ENCODE measurements at regions not wholly inside any gene's neighbourhood (a gene's known extent, or its start where the extent isn't known, plus 50 kb on each side); places are given as distances from the start of the nearest gene placed in this dataset.

- WGBS (ENCODE audit: low lambda C conversion rate), result 70% methylated on average over 8 of the region's 8 CpGs
- Histone ChIP-seq H3F3A (replicated peaks; ENCODE audit: insufficient read depth) (no peaks in the 10 kb centered on the region), H3K9me3 (no peaks in the 10 kb centered on the region), H3K9me2 (no peaks in the 10 kb centered on the region; the same call in 1 of the 2 replicates), H3K36me3 (replicated peaks in 1 of 2; ENCODE audit: control insufficient read depth in 1 of 2, insufficient read depth in 2 of 2, low read length in 1 of 2) (no peaks in the 10 kb centered on the region), H4K20me1 (ENCODE audit: insufficient read depth) (no peaks in the 10 kb centered on the region), H2AFZ (ENCODE audit: low read depth) (no peak overlapping the region), H3K4me2 (no peak overlapping the region), H3K9ac (no peak overlapping the region), H3K4me1 (ENCODE audit: control insufficient read depth in 1 of 2, insufficient read depth in 2 of 2, low read depth in 1 of 2, low read length in 1 of 2) (no peaks in the 10 kb centered on the region), H3K27me3 (ENCODE audit: insufficient read depth) (no peaks in the 10 kb centered on the region), H3K79me2 (ENCODE audit: insufficient read depth) (no peaks in the 10 kb centered on the region), H3K4me3 (ENCODE audit: low read depth in 2 of 2, low read length in 1 of 2) (no peak overlapping the region), H3K27ac (ENCODE audit: low read depth in 2 of 2, low read length in 1 of 2) (no peak overlapping the region)
- ChIA-PET CTCF (no interaction called here), POLR2A (no interaction called here)
- DNase-seq, result no peak
- TF ChIP-seq TCF12 (IDR thresholded peaks at IDR 0.05), result no peak
Measured at GRCh38 chr2:208565690-208566416, 159.3 kb downstream of the PTH2R start.

GRCh38 chr2:208568203-208568602 is 161.6 kb downstream of the PTH2R start:
- H3K4me3 ChIP-seq (ENCODE audit: low read depth in 2 of 2, low read length in 1 of 2), result no peak overlapping the region
- H3K36me3 ChIP-seq (replicated peaks in 1 of 2; ENCODE audit: control insufficient read depth in 1 of 2, insufficient read depth in 2 of 2, low read length in 1 of 2), result no peaks in the 10 kb centered on the region
- H3K27ac ChIP-seq (ENCODE audit: low read depth in 2 of 2, low read length in 1 of 2), result no peak overlapping the region
- no peaks in the 10 kb centered on the region for H3K9me3 ChIP-seq
- TF ChIP-seq EP300 (IDR thresholded peaks at IDR 0.05; ENCODE audit: borderline replicate concordance in 1 of 2, low read depth in 1 of 2, low read length in 1 of 2) (no peak), RXRA (IDR thresholded peaks at IDR 0.05; ENCODE audit: borderline replicate concordance, low read depth) (no peak), FOXM1 (IDR thresholded peaks at IDR 0.05; ENCODE audit: low read depth) (no peak), GABPA (IDR thresholded peaks at IDR 0.05; ENCODE audit: low read depth) (no peak)
- no peak for DNase-seq
- H3K9me2 ChIP-seq, result no peaks in the 10 kb centered on the region; the same call in 1 of the 2 replicates
- H3F3A ChIP-seq (replicated peaks; ENCODE audit: insufficient read depth), result no peaks in the 10 kb centered on the region
- no peaks in the 10 kb centered on the region for H3K27me3 ChIP-seq (ENCODE audit: insufficient read depth)
- H3K9ac ChIP-seq, result no peak overlapping the region
- WGBS (ENCODE audit: low lambda C conversion rate), result 25% methylated on average over 3 of the region's 3 CpGs
- no peaks in the 10 kb centered on the region for H3K4me1 ChIP-seq (ENCODE audit: control insufficient read depth in 1 of 2, insufficient read depth in 2 of 2, low read depth in 1 of 2, low read length in 1 of 2)
- CTCF ChIA-PET, result no interaction called here
- H4K20me1 ChIP-seq (ENCODE audit: insufficient read depth), result no peaks in the 10 kb centered on the region
- H3K4me2 ChIP-seq, result no peak overlapping the region
- no peak overlapping the region for H2AFZ ChIP-seq (ENCODE audit: low read depth)
- H3K79me2 ChIP-seq (ENCODE audit: insufficient read depth), result no peaks in the 10 kb centered on the region
- POLR2A ChIA-PET, result no interaction called here

GRCh38 chr2:208570066-208570465 is 163.5 kb downstream of the PTH2R start:
- Histone ChIP-seq H3K9ac (no peak overlapping the region), H3K4me3 (ENCODE audit: low read depth in 2 of 2, low read length in 1 of 2) (no peak overlapping the region), H3K9me2 (no peaks in the 10 kb centered on the region), H3K4me1 (ENCODE audit: control insufficient read depth in 1 of 2, insufficient read depth in 2 of 2, low read depth in 1 of 2, low read length in 1 of 2) (no peaks in the 10 kb centered on the region), H3F3A (replicated peaks; ENCODE audit: insufficient read depth) (no peaks in the 10 kb centered on the region), H3K79me2 (ENCODE audit: insufficient read depth) (no peaks in the 10 kb centered on the region), H3K9me3 (no peaks in the 10 kb centered on the region), H3K4me2 (no peak overlapping the region), H2AFZ (ENCODE audit: low read depth) (no peak overlapping the region), H3K36me3 (replicated peaks in 1 of 2; ENCODE audit: control insufficient read depth in 1 of 2, insufficient read depth in 2 of 2, low read length in 1 of 2) (no peaks in the 10 kb centered on the region), H3K27ac (ENCODE audit: low read depth in 2 of 2, low read length in 1 of 2) (no peak overlapping the region), H4K20me1 (ENCODE audit: insufficient read depth) (no peaks in the 10 kb centered on the region), H3K27me3 (ENCODE audit: insufficient read depth) (no peaks in the 10 kb centered on the region)
- POLR2A ChIA-PET, result no interaction called here
- no peak for TF ChIP-seq EZH2phosphoT487 (IDR thresholded peaks at IDR 0.05; ENCODE audit: borderline replicate concordance, low read depth)
- TF ChIP-seq MEF2A (IDR thresholded peaks at IDR 0.05; ENCODE audit: borderline replicate concordance, low read depth), result no peak
- no peak for TF ChIP-seq IRF3 (IDR thresholded peaks at IDR 0.05; ENCODE audit: low read depth, low read length)
- no peak for TF ChIP-seq FOXM1 (IDR thresholded peaks at IDR 0.05; ENCODE audit: low read depth)
- TF ChIP-seq TEAD4 (IDR thresholded peaks at IDR 0.05; ENCODE audit: borderline replicate concordance, insufficient read depth), result no peak
- no peak for TF ChIP-seq REST (IDR thresholded peaks at IDR 0.05; ENCODE audit: low read depth, low read length)
- TF ChIP-seq MAX (IDR thresholded peaks at IDR 0.05; ENCODE audit: low read depth), result no peak
- DNase-seq, result no peak
- CTCF ChIA-PET, result interaction anchor here (0.8 kb wide), 1 partner anchor 56 kb away, joined by 3 read pairs; no protein-coding TSS in a partner anchor
- WGBS (ENCODE audit: low lambda C conversion rate), result 49% methylated on average over 5 of the region's 5 CpGs

Measured in SK-N-SH (cell line).